HepG2 (cell line): ENCODE measurements at regions not wholly inside any gene's neighbourhood (a gene's known extent, or its start where the extent isn't known, plus 50 kb on each side); places are given as distances from the start of the nearest gene placed in this dataset.

Experiments
- BORCS8-MEF2B ChIP-seq: sonication (generic); formaldehyde crosslinking; IDR thresholded peaks from 2 replicates; pipeline ENCODE4 v1.8.0; 2022; ENCODE audit warnings: mild to moderate bottlenecking, missing genetic modification reagents
- DMAP1 ChIP-seq: IDR thresholded peaks from 2 replicates; pipeline ENCODE4 v1.6.1; 2016
- DNMT3B ChIP-seq: conservative IDR thresholded peaks from 2 replicates; pipeline ENCODE4 v1.6.1; 2016; ENCODE audit warnings: missing biosample characterization, control low read depth
- FIP1L1 ChIP-seq: fragments of 200-400 bp; formaldehyde crosslinking; IDR thresholded peaks from 2 replicates; pipeline ENCODE4 v1.6.1; 2018; ENCODE audit warnings: low read depth, mild to moderate bottlenecking, low read length, moderate library complexity, borderline replicate concordance; ENCODE audit not compliant: insufficient read depth
- IRF2 ChIP-seq: IDR thresholded peaks from 2 replicates; pipeline ENCODE4 v1.6.1; 2018; ENCODE audit warnings: missing genetic modification reagents, missing compliant biosample characterization
- STAG1 ChIP-seq: sonication (generic); formaldehyde crosslinking; IDR thresholded peaks from 2 replicates; pipeline ENCODE4 v1.4.0; 2020; ENCODE audit warnings: missing genetic modification reagents
- TAF15 ChIP-seq: fragments of 200-400 bp; formaldehyde crosslinking; IDR thresholded peaks from one replicate; pipeline ENCODE4 v1.6.1; 2018; ENCODE audit warnings: mild to moderate bottlenecking, low read depth, low read length; ENCODE audit not compliant: poor library complexity, severe bottlenecking
- TBL1XR1 ChIP-seq: fragments of 150-350 bp; IDR thresholded peaks from 2 replicates; pipeline ENCODE4 v1.6.1; 2014; ENCODE audit warnings: borderline replicate concordance, low read length; ENCODE audit not compliant: partially characterized antibody
- TEAD3 ChIP-seq: optimal IDR thresholded peaks from 2 replicates; pipeline ENCODE3; 2016; ENCODE audit warnings: borderline replicate concordance
- ZNF3 ChIP-seq: IDR thresholded peaks from 2 replicates; pipeline ENCODE4 v1.7.0; 2017; ENCODE audit warnings: inconsistent platforms
- ZNF333 ChIP-seq: sonication (generic); formaldehyde crosslinking; IDR thresholded peaks from 2 replicates; pipeline ENCODE4 v1.4.0; 2020; ENCODE audit warnings: mild to moderate bottlenecking, missing genetic modification reagents, borderline replicate concordance
- ZNF878 ChIP-seq: sonication (generic); formaldehyde crosslinking; IDR thresholded peaks from 2 replicates; pipeline ENCODE4 v1.8.1; 2023; ENCODE audit warnings: mild to moderate bottlenecking, missing genetic modification reagents, moderate library complexity
- ZNF891 ChIP-seq: sonication (generic); formaldehyde crosslinking; IDR thresholded peaks from 2 replicates; pipeline ENCODE4 v1.5.0; 2020; ENCODE audit warnings: mild to moderate bottlenecking, missing genetic modification reagents
- TF ChIP-seq, protein P1 (sequence below): sonication (generic); formaldehyde crosslinking; IDR thresholded peaks from 2 replicates; pipeline ENCODE4 v1.9.0; 2021; ENCODE audit warnings: missing genetic modification reagents, mild to moderate bottlenecking, borderline replicate concordance
- TF ChIP-seq, protein P2 (sequence below): sonication (generic); formaldehyde crosslinking; IDR thresholded peaks from 2 replicates; pipeline ENCODE4 v1.4.0; 2020; ENCODE audit warnings: missing genetic modification reagents, borderline replicate concordance
- TF ChIP-seq, protein P3 (sequence below): sonication (generic); formaldehyde crosslinking; IDR thresholded peaks from 2 replicates; pipeline ENCODE4 v1.4.0; 2020; ENCODE audit warnings: mild to moderate bottlenecking, missing genetic modification reagents, borderline replicate concordance
- TF ChIP-seq, protein P4 (sequence below): sonication (generic); formaldehyde crosslinking; IDR thresholded peaks from 2 replicates; pipeline ENCODE4 v1.4.0; 2020; ENCODE audit warnings: missing genetic modification reagents, borderline replicate concordance
- TF ChIP-seq, protein P5 (sequence below): sonication (generic); formaldehyde crosslinking; conservative IDR thresholded peaks from 2 replicates; pipeline ENCODE4 v1.4.0; 2020; ENCODE audit warnings: missing genetic modification reagents

DNA sequence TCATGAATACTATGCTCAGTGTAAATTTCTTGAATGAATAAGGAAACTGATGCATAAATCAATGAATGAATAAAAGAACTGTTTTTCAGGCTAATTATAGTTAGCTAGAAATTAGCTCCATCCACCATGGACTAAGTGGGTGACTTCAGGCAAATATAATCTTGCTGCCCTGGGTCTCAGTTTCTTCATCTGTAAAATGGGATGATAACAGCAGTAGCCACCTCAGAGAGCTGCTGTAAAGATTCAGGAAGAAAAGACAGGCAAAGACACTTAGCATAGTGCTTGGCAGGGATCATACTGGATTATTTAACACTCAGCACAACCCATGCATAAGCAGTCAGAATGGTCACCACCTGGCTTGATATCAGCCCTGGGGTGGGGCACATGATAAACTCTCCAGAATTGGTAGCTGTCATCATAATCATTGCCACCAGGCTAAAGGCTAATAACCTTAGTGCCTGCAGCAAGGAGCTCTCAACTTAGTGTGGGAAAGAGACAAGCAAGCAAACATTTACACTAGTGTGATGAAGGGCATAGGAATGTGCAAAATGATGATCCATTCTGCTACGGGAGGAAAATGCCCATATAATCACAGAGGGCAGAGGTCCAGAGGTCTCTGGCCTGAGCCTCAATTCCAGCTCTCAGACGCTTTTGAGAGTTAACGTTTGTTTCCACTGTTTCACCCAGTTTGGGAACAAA, 234.7 kb upstream of the TBX3 start (continued):
- TF ChIP-seq, protein P1, sequence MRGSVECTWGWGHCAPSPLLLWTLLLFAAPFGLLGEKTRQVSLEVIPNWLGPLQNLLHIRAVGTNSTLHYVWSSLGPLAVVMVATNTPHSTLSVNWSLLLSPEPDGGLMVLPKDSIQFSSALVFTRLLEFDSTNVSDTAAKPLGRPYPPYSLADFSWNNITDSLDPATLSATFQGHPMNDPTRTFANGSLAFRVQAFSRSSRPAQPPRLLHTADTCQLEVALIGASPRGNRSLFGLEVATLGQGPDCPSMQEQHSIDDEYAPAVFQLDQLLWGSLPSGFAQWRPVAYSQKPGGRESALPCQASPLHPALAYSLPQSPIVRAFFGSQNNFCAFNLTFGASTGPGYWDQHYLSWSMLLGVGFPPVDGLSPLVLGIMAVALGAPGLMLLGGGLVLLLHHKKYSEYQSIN (CRISPR knock-in tag), result no peak
- no peak for TF ChIP-seq TAF15
- TF ChIP-seq ZNF333, result no peak
- no peak for TF ChIP-seq DNMT3B (CRISPR knock-in tag)
- TF ChIP-seq TBL1XR1, result peak; percentile 73
- TF ChIP-seq, protein P2, sequence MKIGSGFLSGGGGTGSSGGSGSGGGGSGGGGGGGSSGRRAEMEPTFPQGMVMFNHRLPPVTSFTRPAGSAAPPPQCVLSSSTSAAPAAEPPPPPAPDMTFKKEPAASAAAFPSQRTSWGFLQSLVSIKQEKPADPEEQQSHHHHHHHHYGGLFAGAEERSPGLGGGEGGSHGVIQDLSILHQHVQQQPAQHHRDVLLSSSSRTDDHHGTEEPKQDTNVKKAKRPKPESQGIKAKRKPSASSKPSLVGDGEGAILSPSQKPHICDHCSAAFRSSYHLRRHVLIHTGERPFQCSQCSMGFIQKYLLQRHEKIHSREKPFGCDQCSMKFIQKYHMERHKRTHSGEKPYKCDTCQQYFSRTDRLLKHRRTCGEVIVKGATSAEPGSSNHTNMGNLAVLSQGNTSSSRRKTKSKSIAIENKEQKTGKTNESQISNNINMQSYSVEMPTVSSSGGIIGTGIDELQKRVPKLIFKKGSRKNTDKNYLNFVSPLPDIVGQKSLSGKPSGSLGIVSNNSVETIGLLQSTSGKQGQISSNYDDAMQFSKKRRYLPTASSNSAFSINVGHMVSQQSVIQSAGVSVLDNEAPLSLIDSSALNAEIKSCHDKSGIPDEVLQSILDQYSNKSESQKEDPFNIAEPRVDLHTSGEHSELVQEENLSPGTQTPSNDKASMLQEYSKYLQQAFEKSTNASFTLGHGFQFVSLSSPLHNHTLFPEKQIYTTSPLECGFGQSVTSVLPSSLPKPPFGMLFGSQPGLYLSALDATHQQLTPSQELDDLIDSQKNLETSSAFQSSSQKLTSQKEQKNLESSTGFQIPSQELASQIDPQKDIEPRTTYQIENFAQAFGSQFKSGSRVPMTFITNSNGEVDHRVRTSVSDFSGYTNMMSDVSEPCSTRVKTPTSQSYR, result no peak
- peak; percentile 33; the same call in 1 of the 2 replicates for TF ChIP-seq STAG1 (CRISPR knock-in tag)
- 0 out of 2 replicates have a peak, but pooled peaks have one; percentile 23 for TF ChIP-seq ZNF878
- TF ChIP-seq IRF2 (CRISPR knock-in tag), result peak; percentile 76
- no peak for TF ChIP-seq ZNF891 (CRISPR knock-in tag)
- no peak for TF ChIP-seq BORCS8-MEF2B
- TF ChIP-seq ZNF3, result no peak
- TF ChIP-seq, protein P3, sequence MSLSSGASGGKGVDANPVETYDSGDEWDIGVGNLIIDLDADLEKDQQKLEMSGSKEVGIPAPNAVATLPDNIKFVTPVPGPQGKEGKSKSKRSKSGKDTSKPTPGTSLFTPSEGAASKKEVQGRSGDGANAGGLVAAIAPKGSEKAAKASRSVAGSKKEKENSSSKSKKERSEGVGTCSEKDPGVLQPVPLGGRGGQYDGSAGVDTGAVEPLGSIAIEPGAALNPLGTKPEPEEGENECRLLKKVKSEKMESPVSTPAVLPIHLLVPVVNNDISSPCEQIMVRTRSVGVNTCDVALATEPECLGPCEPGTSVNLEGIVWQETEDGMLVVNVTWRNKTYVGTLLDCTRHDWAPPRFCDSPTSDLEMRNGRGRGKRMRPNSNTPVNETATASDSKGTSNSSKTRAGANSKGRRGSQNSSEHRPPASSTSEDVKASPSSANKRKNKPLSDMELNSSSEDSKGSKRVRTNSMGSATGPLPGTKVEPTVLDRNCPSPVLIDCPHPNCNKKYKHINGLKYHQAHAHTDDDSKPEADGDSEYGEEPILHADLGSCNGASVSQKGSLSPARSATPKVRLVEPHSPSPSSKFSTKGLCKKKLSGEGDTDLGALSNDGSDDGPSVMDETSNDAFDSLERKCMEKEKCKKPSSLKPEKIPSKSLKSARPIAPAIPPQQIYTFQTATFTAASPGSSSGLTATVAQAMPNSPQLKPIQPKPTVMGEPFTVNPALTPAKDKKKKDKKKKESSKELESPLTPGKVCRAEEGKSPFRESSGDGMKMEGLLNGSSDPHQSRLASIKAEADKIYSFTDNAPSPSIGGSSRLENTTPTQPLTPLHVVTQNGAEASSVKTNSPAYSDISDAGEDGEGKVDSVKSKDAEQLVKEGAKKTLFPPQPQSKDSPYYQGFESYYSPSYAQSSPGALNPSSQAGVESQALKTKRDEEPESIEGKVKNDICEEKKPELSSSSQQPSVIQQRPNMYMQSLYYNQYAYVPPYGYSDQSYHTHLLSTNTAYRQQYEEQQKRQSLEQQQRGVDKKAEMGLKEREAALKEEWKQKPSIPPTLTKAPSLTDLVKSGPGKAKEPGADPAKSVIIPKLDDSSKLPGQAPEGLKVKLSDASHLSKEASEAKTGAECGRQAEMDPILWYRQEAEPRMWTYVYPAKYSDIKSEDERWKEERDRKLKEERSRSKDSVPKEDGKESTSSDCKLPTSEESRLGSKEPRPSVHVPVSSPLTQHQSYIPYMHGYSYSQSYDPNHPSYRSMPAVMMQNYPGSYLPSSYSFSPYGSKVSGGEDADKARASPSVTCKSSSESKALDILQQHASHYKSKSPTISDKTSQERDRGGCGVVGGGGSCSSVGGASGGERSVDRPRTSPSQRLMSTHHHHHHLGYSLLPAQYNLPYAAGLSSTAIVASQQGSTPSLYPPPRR (CRISPR knock-in tag), result peak; percentile 36; the same call in 1 of the 2 replicates
- no peak for TF ChIP-seq DMAP1
- peak; percentile 92 for TF ChIP-seq TEAD3
- TF ChIP-seq, protein P4, sequence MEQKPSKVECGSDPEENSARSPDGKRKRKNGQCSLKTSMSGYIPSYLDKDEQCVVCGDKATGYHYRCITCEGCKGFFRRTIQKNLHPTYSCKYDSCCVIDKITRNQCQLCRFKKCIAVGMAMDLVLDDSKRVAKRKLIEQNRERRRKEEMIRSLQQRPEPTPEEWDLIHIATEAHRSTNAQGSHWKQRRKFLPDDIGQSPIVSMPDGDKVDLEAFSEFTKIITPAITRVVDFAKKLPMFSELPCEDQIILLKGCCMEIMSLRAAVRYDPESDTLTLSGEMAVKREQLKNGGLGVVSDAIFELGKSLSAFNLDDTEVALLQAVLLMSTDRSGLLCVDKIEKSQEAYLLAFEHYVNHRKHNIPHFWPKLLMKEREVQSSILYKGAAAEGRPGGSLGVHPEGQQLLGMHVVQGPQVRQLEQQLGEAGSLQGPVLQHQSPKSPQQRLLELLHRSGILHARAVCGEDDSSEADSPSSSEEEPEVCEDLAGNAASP (CRISPR knock-in tag), result 0 out of 2 replicates have a peak, but pooled peaks have one; percentile 17
- TF ChIP-seq FIP1L1, result no peak
- TF ChIP-seq, protein P5, sequence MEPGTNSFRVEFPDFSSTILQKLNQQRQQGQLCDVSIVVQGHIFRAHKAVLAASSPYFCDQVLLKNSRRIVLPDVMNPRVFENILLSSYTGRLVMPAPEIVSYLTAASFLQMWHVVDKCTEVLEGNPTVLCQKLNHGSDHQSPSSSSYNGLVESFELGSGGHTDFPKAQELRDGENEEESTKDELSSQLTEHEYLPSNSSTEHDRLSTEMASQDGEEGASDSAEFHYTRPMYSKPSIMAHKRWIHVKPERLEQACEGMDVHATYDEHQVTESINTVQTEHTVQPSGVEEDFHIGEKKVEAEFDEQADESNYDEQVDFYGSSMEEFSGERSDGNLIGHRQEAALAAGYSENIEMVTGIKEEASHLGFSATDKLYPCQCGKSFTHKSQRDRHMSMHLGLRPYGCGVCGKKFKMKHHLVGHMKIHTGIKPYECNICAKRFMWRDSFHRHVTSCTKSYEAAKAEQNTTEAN, result peak; percentile 72; the same call in 1 of the 2 replicates
